HG03565 (cell line): ENCODE measurements at regions not wholly inside any gene's neighbourhood (a gene's known extent, or its start where the extent isn't known, plus 50 kb on each side); places are given as distances from the start of the nearest gene placed in this dataset.
"Not testable (repeated sequence)": the region's sequence is repeated elsewhere in the genome, so short reads cannot be mapped to it uniquely, and the experiment has no call there.

Source experiments
- ATAC-seq: cut with Tn5 transposase; IDR thresholded peaks from one replicate; pipeline ENCODE4 v1.9.1; 2021; ENCODE audit warnings: mild to moderate bottlenecking, moderate library complexity; ENCODE audit not compliant: unreplicated experiment

DNA sequence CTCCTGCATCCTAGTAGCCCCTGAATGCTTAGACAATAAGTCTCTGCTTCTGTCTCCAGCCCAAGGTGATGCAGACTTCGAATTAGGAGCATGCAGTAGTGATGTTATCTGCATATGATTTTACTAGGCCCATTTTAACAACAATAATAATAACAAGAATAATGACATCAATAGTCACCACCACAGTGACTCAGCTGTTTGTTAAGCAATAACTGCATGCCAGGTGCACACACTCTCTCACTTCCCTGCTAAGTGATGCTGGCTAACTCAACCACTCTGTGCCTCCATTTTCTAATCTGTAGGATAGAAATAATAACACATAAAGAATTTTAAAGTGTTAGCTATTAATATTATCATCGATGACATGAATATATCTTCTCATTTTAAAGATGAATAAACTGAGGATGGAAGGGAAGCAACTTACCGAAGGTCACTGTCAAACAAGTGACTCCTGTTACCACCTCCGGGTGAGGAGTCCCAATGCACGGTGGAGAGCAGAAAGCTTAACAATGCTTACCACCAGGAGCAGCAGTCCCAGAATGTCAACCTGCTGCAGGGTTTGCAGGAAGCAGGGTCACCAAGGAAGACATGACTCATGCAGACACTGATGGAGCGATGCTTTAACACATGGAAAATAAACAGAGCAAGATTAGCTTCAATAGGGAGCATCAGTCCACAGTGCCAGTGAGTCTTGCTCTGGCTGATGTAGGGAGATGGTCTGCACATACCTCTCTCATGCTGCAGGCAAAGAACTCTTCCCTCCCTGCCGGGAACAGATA, 290.2 kb downstream of the SPATA17 start:
- ATAC-seq: no peak

DNA sequence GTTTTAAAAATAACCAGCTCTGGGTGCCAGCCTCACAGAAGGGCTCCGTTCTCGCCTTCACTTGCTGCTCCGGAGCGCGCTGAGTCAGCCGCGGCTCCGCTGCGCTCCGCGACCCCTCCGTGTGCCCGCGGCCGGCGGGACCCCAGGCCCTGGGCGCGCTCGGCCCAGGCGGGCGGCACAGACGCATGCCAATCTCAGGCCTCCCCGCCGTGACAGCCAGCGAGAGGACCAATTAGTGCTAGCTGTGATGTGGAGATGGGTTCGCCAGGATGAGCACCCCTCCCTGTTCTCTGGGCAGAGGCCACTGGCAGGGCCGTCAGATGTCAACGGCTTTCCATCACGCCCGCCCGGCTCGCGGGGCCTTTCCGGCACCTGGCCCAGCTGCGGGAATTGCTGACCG, 293.8 kb downstream of the SPATA17 start:
- no peak for ATAC-seq

DNA sequence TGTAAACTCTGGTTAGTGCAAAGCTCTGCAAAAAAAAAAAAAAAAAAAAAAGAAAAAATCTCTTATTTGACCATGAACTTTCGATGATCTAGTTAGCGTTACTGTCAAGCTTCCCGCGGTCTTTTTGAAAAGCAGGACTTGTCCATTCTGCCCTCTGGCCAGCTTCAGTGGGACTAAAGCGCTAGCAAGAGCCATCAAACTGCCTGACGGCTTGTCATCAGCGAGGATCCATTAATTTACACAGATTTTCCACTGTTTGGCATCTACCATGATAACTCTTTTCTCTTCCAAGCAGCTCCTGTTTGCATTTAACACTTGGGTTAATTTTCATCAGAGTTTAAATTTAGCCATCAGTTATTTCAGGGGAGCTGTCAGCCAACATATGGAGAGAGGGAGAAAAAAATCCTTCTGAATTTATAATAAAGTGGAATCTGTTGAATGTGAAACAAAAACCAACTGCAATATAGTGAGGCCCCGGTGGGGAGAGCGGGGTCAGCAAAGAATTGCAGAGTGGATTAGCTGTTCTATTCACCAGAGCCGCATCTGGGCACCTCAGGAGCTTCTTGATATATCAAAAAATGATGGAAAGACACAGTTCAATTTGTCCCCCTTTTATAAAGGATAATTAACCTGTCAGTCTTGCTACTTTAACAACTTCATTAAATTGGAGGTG, 298.2 kb downstream of the SPATA17 start:
- no peak for ATAC-seq

- no peak for ATAC-seq
Observed at GRCh38 chr1:217943361-217943760, 312.2 kb downstream of the SPATA17 start.

DNA sequence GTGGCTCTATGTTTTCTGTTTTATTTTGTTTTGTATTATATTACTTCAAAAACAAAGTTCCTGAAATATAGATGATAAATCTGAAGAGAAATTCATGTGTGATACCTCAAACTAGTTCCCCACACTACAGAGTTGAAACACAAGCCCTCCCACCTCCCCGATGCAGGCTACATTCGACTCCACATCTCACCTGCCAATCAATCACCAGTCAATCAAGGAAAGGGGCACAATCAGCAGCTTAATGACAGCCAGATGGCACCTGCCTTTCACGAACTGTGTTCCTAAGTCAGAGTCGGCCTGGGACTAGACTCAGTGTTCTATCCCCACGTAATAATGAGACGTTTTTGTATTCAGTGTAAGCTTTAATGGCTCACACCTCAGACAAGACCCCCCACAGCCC, 313.4 kb downstream of the SPATA17 start:
- no peak for ATAC-seq

DNA sequence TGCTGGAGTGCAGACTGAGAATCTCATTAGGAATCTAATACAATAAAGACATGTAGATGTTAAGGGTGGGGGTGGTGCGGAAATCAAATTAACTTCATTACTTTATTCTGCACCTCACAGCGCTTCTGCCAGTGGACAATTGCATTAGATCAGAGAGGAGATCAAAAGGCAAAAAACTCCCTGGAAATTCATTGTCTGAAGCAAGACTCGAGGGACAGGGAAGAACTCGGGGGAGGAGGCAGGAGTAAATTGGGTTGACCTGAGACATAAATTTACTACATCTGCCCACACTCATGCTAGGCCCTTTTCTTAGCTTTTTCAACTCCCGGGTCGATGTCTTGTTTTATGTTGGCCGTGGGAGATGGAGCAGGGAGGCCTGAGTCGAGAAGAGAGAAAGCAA, 315.4 kb downstream of the SPATA17 start:
- ATAC-seq: no peak

DNA sequence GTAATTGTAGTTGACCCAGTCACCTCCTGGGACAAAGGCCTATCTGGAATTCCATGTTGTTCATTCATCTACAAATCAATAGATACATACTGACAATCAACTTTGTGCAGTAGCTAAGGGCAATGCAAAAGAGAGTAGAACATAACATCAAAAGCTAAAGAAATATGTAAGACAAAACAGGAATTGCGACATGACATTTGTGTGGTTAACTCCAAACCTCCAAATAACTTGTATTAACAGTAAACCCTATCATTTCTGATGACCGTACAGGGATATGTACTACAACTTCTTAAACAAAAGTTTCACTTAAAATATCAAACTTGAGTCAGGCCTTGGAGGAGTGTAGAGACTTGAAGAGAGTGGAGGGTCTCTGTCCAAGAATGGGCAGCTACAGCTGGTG, 317.6 kb downstream of the SPATA17 start:
- no peak for ATAC-seq

DNA sequence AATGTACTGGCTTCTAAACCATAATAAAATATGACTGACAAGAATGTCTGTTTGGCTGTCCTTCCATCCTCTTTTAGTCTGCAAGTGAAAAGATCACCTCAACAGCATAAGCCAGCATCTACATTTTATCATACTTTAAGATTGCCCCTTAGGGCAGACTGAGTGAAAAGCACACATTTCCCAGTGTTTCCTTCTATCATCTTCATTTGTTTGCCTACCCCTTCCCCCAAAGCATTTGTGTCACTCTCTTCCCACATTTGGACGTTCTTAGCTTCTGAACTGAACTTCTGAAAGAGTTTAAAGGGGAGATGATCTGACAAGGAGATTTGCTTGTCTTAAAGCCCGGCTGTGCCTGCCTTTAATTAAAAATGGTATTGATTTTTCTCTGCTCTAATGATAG, 322.2 kb downstream of the SPATA17 start:
- ATAC-seq: no peak

DNA sequence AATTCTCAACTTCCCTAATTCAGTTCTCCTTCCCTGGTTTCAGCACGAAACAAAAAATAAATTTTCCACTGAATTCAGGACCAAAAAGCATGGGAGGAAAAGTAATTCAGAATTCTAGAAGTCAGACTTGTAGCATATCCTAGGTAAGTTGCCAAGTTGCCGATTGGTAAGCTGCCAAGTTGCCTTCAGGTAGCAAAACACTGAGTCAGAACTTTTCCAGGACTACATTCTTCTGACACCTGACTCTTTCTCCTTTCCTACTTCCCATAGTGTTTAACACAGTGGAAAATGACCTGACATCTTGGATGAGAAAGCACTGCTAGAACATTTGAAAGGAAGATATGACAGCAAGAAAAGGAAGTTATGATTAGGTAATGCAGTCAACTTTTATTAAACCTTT, 322.8 kb downstream of the SPATA17 start:
- no peak for ATAC-seq

DNA sequence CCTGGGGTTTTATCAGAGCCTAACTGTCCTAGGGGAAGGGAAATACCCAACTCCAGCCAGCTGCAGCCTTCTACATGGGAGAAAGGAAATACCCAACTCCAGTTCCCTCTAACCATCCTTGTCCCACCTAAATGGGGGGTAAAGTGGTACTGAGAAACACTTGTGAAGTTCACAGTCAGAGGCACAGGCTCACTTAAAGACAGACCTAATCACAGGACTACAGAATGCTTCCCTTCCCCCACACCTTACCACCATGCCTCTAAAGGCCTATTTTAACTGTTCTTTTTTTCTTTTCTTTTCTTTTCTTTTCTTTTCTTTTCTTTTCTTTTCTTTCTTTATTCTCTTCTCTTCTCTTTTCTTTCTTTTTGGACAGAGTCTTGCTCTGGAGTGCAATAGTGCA, 324.6 kb downstream of the SPATA17 start:
- no peak for ATAC-seq

DNA sequence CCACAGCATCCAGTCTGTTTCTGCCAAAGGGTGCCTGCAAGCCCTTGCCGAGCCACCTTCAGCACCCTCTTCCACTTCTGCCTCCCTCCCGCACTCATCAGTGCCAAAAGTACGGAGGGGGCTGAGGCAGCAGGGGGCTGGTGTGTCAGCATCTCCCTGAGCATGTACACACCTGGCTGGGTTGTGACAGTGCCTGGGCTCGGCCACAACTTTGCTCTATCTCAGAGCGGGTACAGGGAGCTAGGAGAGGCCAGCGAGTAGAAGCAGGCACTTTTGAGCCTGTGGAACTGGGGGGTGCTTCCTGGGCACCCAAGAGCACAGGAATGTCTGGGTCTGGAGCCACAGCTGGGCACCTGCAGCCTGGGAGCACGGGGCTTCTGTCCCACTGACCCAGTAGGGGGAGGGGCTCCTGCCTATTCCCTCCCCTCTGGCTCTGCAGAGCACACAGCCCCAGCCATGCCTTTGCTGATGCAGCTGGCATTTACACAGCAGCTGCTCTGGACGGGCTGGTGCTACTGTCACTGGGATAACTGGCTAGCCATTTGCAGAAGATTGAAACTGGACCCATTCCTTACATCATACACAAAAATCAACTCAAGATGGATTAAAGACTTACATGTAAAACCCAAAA, 319.8 kb upstream of the RRP15 start:
- ATAC-seq: no peak

DNA sequence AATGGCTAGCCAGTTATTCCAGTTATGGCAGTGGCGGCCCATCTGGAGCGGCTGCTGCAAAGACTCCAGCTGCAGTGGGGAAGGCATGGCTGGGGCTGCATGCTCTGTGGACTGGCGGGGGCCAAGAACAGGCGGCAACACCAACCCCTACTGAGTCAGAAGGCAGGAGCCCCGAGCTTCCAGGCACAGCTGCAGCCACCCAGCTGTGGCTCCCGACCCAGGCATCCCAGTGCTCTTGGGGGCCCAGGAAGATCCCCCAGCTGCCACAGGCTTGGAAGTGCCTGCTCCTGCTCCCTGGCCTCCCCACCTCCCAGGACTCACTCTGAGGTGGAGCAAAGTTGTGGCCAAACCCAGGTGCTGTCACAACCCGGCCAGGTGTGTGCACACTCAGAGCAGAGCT, 317.0 kb upstream of the RRP15 start:
- no peak for ATAC-seq

DNA sequence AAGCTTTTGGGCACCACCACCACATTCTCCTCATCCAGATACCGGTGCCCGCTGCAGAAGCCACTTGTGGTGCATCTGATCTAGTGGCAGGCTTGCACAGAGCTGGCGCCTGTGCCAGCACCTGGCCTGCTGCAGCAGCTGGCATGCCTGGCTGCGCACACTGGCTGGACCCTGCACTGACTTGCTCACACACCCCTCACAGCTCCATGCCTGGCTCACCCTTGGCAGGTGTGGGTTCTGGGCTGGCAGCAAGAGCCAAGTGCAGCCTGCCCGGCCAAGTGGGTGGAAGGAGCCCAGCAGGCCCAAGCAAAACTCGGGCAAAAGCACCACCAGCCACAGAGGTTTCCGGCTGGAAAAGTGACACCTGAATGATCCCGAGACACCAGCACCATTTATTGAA, 315.7 kb upstream of the RRP15 start:
- ATAC-seq: no peak

GRCh38 chr1:217977943-217978342, 307.1 kb upstream of the RRP15 start:
- no peak for ATAC-seq

- no peak for ATAC-seq
Observed at GRCh38 chr1:217981430-217981829, 303.7 kb upstream of the RRP15 start.

GRCh38 chr1:217982331-217983050, 302.6 kb upstream of the RRP15 start:
- no peak for ATAC-seq

DNA sequence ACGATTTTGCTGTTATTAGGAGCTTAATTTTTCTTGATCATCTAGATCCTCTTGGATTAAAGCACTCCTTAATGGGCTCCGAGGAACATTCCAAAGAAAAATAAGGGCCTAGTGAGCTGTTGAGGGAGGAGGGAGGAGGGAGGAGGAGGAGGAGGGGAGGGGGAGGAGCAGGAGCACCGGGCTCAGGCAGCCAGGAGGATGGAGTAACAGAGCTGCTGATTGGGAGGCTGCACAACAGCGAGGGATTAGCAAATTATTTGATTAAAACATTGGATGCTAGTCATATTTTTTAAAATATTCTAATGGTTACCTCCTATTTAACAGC, 302.1 kb upstream of the RRP15 start:
- ATAC-seq: no peak

DNA sequence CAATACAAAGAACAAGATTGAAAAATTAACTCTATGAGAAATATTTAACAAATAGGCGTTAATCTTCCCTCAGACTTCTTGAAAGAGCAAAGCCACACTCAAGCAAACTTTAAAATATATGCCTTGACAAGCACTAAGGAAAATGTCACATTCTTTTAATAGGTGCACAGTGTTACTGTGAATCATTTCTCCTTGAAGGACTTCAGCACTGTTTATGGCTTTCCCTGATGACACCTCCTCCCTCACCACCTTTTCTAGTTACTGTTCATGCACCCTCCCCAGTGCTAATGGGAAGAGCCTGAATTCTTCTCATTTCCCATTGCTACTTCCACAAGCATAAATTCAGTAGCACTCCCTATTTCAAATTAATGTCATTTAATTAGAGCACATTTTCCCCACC, 299.5 kb upstream of the RRP15 start:
- no peak for ATAC-seq

- ATAC-seq: no peak
Observed at GRCh38 chr1:217989510-217989909, 295.6 kb upstream of the RRP15 start.

GRCh38 chr1:217993439-217993838, 291.7 kb upstream of the RRP15 start:
- ATAC-seq: no peak

DNA sequence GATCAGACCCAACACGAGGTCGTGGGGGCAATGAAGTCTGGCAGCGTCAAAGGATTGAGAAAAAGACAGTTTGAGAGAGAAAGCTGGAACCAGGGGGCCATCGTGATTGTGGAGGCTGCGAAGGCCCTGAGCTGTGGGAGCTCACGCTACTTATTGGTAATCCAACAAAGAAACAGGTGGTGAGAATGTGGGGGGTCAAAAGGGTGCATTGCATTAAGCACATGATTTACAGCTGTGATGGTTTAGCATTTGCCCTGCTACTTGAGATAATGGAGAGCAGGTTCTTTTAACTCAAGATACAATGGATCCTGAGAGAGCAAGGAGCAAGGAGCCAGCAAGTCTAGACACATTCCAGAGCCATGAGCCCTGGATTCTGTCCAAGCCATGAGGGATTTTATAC, 276.8 kb upstream of the RRP15 start:
- not testable (repeated sequence) for ATAC-seq

GRCh38 chr1:218015106-218015505, 270.0 kb upstream of the RRP15 start:
- not testable (repeated sequence) for ATAC-seq
